GM18526 (cell line): ENCODE measurements at regions not wholly inside any gene's neighbourhood (a gene's known extent, or its start where the extent isn't known, plus 50 kb on each side); places are given as distances from the start of the nearest gene placed in this dataset.

Experiments used
- POLR2A ChIP-seq: IDR thresholded peaks from 3 replicates; pipeline ENCODE4 v1.6.1; 2011; ENCODE audit not compliant: insufficient read length; ENCODE audit errors: extremely low read depth

- TF ChIP-seq POLR2A = no peak
Observed at GRCh38 chr7:142645777-142646176, 103.5 kb upstream of the PRSS1 start.

GRCh38 chr7:142642316-142642715, 107.0 kb upstream of the PRSS1 start:
- TF ChIP-seq POLR2A = no peak

GRCh38 chr7:142638581-142638980, 110.7 kb upstream of the PRSS1 start:
- TF ChIP-seq POLR2A = no peak

DNA sequence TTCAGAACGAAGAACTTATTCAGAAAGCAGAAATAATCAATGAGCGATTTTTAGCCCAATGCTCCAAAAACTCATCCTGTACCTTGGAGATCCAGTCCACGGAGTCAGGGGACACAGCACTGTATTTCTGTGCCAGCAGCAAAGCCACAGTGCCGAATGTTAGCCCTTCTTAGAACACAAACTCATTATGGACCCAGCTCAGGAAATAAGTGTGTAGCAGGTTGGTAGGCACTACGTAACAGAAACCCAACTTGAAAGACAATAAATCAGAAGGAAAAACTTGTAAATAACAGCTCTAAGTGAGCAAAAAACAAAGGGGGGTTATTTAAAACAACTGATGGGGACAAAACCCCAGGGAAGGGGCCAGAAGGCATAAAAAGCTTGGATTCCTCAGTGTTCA, 112.0 kb upstream of the PRSS1 start:
- TF ChIP-seq POLR2A = no peak

- no peak for TF ChIP-seq POLR2A
Observed at GRCh38 chr7:142636751-142637150, 112.5 kb upstream of the PRSS1 start.

DNA sequence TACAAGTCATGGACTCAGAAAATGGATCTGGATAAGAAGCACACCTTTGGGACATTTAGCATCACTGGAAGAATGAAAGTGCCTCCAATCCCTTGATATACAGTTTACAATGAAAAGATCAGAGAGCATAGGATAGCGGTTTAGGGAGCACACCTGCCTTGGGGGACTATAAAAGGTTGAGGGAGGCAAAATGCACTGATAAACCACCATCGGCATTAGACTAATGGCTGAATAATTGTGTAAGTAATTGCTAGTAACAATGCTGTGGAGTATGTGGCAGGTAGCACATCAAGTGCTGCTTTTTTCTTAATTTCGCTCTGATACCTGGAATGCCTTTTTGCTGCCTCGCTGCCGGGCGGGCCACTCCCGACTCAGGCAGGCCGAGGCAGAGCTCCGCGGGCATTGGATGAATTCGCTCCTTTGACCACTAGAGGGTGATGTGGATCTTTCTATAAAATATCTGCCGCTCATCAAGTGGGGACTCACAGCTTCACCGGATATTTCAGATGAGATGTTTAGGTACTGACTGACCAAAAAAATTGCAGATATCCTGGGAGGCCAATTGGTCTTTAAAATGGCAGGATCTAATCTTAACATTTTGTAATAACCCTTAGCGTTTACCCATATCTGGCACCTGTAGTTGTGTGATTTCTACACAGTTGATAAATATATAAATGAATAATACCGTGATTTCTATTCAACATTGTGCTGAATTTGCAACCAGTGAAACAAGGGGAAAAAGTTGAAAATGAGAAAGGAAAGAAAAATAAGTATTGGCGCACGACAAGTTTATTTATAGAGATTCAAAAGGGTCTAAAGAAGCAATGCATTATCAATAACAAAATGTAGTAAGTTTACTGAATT, 116.8 kb upstream of the PRSS1 start:
- no peak for TF ChIP-seq POLR2A

GRCh38 chr7:142629588-142630260, 119.5 kb upstream of the PRSS1 start:
- no peak for TF ChIP-seq POLR2A

DNA sequence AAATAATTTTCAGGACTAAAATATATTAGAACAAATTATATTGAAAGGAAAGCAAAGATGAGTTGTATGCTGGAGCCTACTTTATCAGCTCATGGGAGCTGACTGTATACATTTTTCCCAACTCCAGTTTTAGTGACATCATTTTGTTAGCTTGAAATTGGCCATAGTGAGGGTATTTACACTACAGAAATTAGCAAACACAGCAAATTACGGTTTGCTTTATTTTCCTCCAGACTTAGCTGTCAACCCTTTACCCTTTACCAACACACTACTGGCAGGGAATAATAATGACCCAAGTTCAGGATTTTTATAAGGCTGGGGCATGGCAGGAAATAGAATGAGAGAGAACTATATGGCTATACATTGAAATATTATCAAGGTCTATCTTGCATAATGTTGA, 120.3 kb upstream of the PRSS1 start:
- TF ChIP-seq POLR2A = no peak

GRCh38 chr7:142626420-142627035, 122.7 kb upstream of the PRSS1 start:
- TF ChIP-seq POLR2A = no peak

DNA sequence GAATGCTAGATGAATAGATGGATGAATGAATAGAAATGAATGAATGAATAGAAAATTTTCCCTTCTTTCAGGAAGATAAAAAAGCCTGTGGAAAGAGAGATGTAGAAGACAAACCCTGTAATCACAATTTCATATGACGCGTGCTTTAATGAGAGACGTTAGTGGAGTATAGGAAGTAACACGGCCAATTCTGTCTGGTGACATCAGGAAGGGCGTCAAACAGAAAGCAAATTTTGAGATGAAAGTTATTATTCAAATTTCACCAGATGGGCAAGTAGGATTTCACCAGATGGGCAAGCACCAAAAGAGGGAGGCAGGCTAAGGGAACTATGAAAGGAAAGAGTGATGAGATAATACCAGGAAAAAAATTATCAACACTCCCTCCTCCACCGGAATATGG, 128.9 kb upstream of the PRSS1 start:
- TF ChIP-seq POLR2A = no peak

GRCh38 chr7:142618655-142619351, 130.5 kb upstream of the PRSS1 start:
- TF ChIP-seq POLR2A = no peak

DNA sequence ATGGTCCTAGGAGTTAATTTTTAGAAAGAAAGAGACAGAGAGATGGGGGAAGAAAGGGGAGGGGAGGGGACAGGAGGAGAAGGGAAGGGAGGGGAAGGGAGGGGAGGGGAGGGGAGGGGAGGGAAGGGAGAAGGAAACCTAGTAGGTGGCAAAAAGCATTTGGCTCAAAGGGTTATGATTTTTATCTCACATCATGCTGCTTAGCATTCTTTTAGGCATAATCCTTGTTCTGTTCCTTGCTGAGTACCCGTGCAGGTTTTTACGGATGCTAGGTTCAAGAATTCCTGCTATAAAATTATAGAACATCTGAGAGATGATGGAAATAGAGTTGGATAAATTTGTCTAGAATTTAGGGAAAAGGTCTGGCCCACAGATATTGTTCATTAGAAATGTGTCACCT, 132.4 kb upstream of the PRSS1 start:
- no peak for TF ChIP-seq POLR2A

DNA sequence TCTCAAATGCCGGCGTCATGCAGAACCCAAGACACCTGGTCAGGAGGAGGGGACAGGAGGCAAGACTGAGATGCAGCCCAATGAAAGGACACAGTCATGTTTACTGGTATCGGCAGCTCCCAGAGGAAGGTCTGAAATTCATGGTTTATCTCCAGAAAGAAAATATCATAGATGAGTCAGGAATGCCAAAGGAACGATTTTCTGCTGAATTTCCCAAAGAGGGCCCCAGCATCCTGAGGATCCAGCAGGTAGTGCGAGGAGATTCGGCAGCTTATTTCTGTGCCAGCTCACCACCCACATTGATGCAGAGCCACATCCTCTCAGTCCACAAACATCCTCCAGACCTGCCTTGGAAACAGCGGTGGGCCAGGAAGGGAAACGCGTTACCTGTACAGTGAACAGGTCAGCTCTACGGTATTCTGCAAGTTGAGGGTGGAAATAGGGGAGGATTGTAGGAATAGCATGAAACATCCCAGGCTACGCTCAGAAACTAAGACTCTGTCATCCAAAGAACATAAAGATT, 133.1 kb upstream of the PRSS1 start:
- no peak for TF ChIP-seq POLR2A

GRCh38 chr7:142615508-142615907, 133.8 kb upstream of the PRSS1 start:
- TF ChIP-seq POLR2A = no peak

DNA sequence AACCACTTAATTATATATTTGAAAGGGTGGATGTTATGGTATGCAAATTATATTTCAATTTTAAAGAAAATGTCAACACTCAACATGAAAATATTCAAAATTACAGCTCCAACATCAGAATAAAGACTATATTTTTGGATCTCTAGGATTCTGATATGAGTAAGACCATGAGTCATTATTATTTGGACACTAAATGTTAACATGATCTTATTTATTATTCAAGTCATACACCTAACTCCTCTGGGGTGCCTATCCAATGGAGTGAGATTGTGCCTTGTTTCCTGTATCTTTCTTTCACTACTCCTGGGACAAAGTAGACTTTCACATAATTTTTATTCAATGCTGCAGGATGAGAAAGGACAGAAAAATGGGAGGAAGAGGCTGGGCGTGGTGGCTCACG, 135.2 kb upstream of the PRSS1 start:
- TF ChIP-seq POLR2A = no peak
